ENCODE measurements at regions not wholly inside any gene's neighbourhood (a gene's known extent, or its start where the extent isn't known, plus 50 kb on each side); places are given as distances from the start of the nearest gene placed in this dataset.

DNA sequence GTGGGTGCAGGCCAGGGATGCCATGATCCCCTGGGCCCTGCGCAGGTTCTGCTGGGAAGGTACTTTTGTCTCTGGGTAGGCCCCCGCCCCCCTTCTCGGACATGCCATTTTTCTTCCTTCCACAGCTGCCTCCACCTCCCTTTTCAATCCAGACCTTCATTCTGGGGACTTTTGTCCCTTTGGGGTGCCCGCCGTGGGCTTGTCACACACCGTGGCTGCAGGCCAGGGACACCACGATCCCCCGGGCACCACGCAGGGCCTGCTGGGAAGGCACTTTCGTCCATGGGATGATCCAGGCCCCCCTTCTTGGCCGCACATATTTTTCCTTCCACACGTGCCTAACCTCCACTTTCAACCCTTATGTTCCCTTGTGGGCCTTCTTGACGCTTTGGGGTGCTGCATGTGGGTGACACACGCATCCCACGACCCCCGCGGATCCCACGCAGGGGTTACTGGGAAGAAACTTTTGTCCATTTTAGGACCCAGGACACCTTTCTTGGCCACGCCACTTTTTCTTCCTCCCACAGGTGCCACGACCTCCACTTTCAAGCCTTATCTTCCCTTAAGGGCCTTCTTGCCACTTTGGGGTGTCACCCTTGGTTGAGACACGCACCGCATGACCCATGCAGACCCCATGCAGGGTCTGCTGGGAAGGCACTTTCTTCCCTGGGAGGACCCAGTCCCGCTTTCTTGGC, 272.5 kb downstream of the ALG10 start:
- TF ChIP-seq, protein P1, sequence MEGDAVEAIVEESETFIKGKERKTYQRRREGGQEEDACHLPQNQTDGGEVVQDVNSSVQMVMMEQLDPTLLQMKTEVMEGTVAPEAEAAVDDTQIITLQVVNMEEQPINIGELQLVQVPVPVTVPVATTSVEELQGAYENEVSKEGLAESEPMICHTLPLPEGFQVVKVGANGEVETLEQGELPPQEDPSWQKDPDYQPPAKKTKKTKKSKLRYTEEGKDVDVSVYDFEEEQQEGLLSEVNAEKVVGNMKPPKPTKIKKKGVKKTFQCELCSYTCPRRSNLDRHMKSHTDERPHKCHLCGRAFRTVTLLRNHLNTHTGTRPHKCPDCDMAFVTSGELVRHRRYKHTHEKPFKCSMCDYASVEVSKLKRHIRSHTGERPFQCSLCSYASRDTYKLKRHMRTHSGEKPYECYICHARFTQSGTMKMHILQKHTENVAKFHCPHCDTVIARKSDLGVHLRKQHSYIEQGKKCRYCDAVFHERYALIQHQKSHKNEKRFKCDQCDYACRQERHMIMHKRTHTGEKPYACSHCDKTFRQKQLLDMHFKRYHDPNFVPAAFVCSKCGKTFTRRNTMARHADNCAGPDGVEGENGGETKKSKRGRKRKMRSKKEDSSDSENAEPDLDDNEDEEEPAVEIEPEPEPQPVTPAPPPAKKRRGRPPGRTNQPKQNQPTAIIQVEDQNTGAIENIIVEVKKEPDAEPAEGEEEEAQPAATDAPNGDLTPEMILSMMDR (conservative IDR thresholded peaks at IDR 0.05): no peak
- TF ChIP-seq ZFX (IDR thresholded peaks at IDR 0.05): no peak
- no peak overlapping the region for H3K27ac ChIP-seq

DNA sequence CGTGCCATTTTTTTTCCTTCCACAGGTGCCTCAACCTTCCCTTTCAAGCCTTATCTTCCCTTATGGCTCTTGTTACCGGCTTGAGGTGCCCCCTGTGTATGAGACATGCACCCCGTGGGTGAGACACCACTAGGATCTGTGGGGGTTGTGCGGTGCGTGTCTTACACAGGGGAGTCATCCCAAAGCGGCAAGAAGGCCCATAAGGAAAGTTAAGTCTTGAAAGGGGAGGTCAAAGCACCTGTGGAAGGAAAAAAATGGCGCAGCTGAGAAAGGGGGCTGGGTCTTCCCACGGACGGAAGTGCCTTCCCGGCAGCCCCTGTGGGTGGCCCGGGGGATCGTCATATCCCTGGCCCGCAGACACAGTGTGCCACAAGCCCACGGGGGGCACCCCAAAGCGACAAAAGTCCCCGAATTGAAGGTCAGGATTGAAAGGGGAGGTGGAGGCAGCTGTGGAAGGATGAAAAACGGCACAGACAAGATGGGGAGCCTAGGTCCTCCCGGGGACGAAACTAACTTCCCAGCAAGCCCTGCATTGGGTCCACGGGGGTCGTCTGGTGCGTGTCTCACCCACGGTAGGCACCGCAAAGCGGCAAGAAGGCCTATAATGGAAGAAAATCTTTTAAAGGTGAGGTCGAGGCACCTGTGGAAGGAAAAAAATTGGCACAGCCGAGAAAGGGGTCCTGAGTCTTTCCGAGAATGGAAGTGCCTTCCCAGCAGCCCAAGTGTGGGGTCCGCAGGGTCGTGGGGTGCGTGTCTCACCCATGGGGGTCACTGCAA, 273.3 kb downstream of the ALG10 start:
- H3K27ac ChIP-seq: no peak overlapping the region
- no peak for TF ChIP-seq ZFX (IDR thresholded peaks at IDR 0.05)
- TF ChIP-seq, protein P1 (conservative IDR thresholded peaks at IDR 0.05): no peak

DNA sequence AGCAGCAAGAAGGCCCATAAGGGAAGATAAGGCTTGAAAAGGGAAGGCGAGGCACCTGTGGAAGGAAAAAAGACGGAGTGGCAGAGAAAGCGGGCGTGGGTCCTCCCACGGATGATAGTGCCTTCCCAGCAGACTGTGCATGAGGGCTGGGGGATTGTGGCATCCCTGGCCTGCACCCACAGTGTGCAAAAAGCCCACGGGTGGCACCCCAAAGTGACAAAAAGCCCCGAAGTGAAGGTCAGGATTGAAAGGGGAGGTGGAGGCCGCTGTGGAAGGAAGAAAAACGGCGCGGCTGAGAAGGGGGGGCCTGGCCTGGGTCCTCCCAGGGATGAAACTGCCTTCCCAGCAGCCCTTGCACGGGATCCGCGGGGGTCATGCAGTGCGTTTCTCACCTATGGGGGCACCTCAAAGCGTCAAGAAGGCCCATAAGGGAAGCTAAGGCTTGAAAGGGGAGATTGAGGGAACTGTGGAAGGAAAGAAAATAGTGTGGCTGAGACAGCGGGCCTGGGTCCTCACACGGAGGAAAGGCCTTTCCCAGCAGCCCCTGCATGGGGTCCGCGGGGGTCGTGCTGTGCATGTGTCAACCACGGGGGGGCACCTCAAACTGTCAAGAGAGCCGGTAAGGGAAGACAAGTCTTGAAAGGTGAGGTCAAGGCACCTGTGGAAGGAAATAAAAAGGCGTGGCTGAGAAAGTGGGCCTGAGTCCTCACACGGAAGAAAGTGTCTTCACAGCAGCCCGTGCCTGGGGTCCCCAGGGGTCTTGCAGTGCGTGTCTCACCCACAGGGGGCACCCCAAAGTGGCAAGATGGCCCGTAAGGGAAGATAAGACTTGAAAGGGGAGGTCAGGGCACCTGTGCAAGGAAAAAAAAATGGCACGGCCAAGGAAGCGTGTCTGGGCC, 274.1 kb downstream of the ALG10 start:
- TF ChIP-seq, protein P1 (conservative IDR thresholded peaks at IDR 0.05): no peak
- TF ChIP-seq ZFX (IDR thresholded peaks at IDR 0.05): no peak
- no peak overlapping the region for H3K27ac ChIP-seq

DNA sequence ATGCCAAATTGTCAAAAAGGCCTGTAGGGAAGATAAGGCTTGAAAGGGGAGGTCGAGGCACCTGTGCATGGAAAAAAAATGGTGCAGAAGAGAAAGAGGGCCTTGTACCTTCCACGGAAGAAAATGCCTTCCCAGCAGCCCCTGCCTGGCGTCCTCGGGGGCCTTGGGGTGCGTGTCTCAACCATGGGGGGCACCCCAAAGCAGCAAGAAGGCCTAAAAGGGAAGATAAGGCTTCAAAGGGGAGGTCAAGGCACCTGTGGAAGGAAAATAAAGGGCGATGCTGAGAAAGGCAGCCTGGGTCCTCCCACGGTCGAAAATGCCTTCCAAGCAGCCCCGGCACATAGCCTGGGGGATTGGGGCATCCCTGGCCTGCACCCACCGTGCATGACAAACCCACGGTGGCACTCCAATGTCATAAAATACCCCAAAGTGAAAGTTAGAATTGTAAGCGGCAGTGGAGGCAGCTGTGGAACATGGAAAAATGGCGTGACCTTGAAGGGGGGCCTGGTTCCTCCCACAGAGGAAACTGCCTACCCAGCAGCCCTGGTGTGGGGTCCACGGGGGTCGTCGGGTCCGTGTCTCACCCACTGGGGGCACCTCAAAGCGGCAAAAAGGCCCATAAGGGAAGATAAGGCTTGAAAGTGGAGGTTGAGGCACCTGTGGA, 275.0 kb downstream of the ALG10 start:
- TF ChIP-seq, protein P1 (conservative IDR thresholded peaks at IDR 0.05): no peak
- no peak for TF ChIP-seq ZFX (IDR thresholded peaks at IDR 0.05)
- H3K27ac ChIP-seq: no peak overlapping the region

DNA sequence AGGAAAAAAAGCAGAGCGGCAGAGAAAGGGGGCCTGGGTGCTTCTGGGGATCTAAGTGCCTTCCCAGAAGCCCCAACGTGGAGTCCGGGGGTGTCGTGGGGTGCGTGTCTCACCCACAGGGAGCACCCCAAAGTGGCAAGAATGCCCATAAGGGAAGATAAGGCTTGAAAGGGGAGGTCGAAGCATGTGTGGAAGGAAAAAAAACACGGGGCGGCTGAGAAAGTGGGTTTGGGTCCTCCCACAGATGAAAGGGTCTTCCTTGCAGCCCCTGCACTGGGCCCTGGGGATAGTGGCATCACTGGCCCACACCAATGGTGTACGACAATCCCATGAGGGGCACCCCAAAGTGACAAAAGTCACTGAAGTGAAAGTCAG, 275.5 kb downstream of the ALG10 start:
- TF ChIP-seq, protein P1 (conservative IDR thresholded peaks at IDR 0.05): no peak
- TF ChIP-seq ZFX (IDR thresholded peaks at IDR 0.05): no peak
- H3K27ac ChIP-seq: no peak overlapping the region

DNA sequence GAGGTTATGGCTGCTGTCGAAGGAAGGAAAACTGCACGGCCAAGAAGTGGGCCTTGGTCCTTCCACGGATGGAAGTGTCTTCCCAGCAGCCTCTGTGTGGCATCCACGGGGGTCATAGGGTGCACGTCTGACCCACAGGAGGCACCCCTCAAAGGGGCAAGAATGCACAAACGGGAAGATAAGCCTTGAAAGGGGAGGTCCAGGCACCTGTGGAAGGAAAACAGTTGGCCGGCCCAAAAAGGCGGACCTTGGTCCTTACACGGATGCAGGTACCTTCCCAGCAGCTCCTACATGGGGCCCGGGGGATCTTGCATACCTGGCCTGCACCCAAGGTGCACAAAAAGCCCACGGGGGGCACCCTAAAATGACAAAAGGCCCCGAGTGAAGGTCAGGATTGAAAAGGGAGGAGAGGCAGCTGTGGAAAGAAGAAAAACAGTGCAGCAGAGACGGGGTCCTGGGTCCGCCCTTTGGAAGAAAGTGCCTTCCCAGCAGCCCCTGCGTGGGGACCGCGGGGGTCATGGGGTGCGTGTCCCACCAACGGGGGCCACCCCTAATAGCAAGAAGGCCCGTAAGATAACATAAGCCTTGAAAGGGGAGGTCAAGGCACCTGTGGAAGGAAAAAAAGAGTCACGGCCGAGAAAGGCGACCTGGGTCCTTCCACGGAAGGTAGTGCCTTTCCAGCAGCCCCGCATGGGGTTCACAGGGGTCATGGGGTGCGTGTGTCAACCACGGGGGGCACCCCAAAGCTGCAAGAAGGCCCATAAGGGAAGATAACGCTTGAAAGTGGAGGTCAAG, 276.1 kb downstream of the ALG10 start:
- no peak overlapping the region for H3K27ac ChIP-seq
- TF ChIP-seq, protein P1 (conservative IDR thresholded peaks at IDR 0.05): no peak
- TF ChIP-seq ZFX (IDR thresholded peaks at IDR 0.05): no peak
